GM23338 (cell line): ENCODE measurements at regions not wholly inside any gene's neighbourhood (a gene's known extent, or its start where the extent isn't known, plus 50 kb on each side); places are given as distances from the start of the nearest gene placed in this dataset.

ENCODE experiments used
- ATAC-seq: fragments of 200-7000 bp; cut with Tn5 transposase; 3 replicates; pipeline ENCODE4 v1.9.1; 2020
- DNase-seq: peaks from one replicate; pipeline ENCODE4 v3.0.0-alpha.2; 2015; ENCODE audit warnings: low spot score
- H2AFZ ChIP-seq: fragments of 200-600 bp; sonication (generic); 2 replicates; pipeline ENCODE4 v1.8.0; 2016; ENCODE audit warnings: antibody characterized with exemption, mild to moderate bottlenecking, moderate library complexity
- H3F3A ChIP-seq: fragments of 200-600 bp; sonication (generic); replicated peaks from 2 replicates; pipeline ENCODE4 v1.8.0; 2017; ENCODE audit warnings: antibody characterized with exemption, mixed run types, low read depth
- H3K27ac ChIP-seq: fragments of 200-600 bp; sonication (generic); 2 replicates; pipeline ENCODE4 v1.6.1; 2016; ENCODE audit warnings: low read depth
- H3K27me3 ChIP-seq: fragments of 200-600 bp; sonication (generic); 2 replicates; pipeline ENCODE4 v1.8.0; 2016; ENCODE audit warnings: mild to moderate bottlenecking, mixed run types, moderate library complexity; ENCODE audit not compliant: insufficient read depth
- H3K36me3 ChIP-seq: fragments of 200-600 bp; sonication (generic); 2 replicates; pipeline ENCODE4 v1.8.0; 2016; ENCODE audit warnings: mild to moderate bottlenecking; ENCODE audit not compliant: insufficient read depth
- H3K4me1 ChIP-seq: fragments of 200-600 bp; sonication (generic); 2 replicates; pipeline ENCODE4 v1.8.0; 2016; ENCODE audit warnings: mild to moderate bottlenecking, moderate library complexity; ENCODE audit not compliant: insufficient read depth
- H3K4me2 ChIP-seq: fragments of 200-600 bp; sonication (generic); 2 replicates; pipeline ENCODE4 v1.7.1; 2017; ENCODE audit warnings: mixed run types
- H3K4me3 ChIP-seq: fragments of 200-600 bp; sonication (generic); 2 replicates; pipeline ENCODE4 v1.6.1; 2016; ENCODE audit warnings: mixed run types
- H3K79me2 ChIP-seq: fragments of 200-600 bp; sonication (generic); replicated peaks from 2 replicates; pipeline ENCODE4 v1.8.0; 2017; ENCODE audit warnings: mild to moderate bottlenecking; ENCODE audit not compliant: insufficient read depth
- H3K9me2 ChIP-seq: fragments of 200-600 bp; sonication (generic); 2 replicates; pipeline ENCODE4 v1.8.0; 2017; ENCODE audit not compliant: insufficient read depth
- H4K20me1 ChIP-seq: fragments of 200-600 bp; sonication (generic); replicated peaks from 2 replicates; pipeline ENCODE4 v1.8.0; 2017; ENCODE audit warnings: mild to moderate bottlenecking; ENCODE audit not compliant: insufficient read depth
- H3K27ac Mint-ChIP-seq: 2 replicates; pipeline ENCODE4 v1.8.0; 2020; ENCODE audit warnings: inconsistent platforms, mild to moderate bottlenecking, moderate library complexity, mixed read lengths
- H3K27me3 Mint-ChIP-seq: 3 replicates; pipeline ENCODE4 v1.8.0; 2022; ENCODE audit warnings: low read depth, mild to moderate bottlenecking, moderate library complexity, mixed read lengths, inconsistent platforms; ENCODE audit not compliant: insufficient read depth, poor library complexity
- H3K36me3 Mint-ChIP-seq: 3 replicates; pipeline ENCODE4 v1.8.0; 2021; ENCODE audit warnings: low read depth, mild to moderate bottlenecking, inconsistent platforms, moderate library complexity, mixed read lengths
- H3K4me1 Mint-ChIP-seq: 3 replicates; pipeline ENCODE4 v1.8.0; 2020; ENCODE audit warnings: mild to moderate bottlenecking, inconsistent platforms, mixed read lengths
- H3K4me3 Mint-ChIP-seq: 3 replicates; pipeline ENCODE4 v1.8.0; 2021; ENCODE audit warnings: moderate library complexity, mild to moderate bottlenecking, inconsistent platforms, mixed read lengths
- H3K9me3 Mint-ChIP-seq: 3 replicates; pipeline ENCODE4 v1.8.0; 2020; ENCODE audit warnings: moderate library complexity, mild to moderate bottlenecking, inconsistent platforms, mixed read lengths
- CREB1 ChIP-seq: fragments of 250-450 bp; sonication (Bioruptor Pico); IDR thresholded peaks from 2 replicates; pipeline ENCODE4 v1.5.0; 2020; ENCODE audit warnings: low read depth, mild to moderate bottlenecking, moderate library complexity
- ETS1 ChIP-seq: IDR thresholded peaks from 2 replicates; pipeline ENCODE4 v1.6.1; 2016; ENCODE audit warnings: antibody characterized with exemption
- EZH2 ChIP-seq: fragments of 200-600 bp; sonication (generic); IDR thresholded peaks from one replicate; pipeline ENCODE4 v1.8.0; 2017; ENCODE audit warnings: antibody characterized with exemption, mild to moderate bottlenecking, low read depth; ENCODE audit not compliant: unreplicated experiment
- EZH2phosphoT487 ChIP-seq: fragments of 200-600 bp; sonication (generic); IDR thresholded peaks from one replicate; pipeline ENCODE4 v1.8.1; 2018; ENCODE audit warnings: antibody characterized with exemption; ENCODE audit not compliant: unreplicated experiment
- JUNB ChIP-seq: IDR thresholded peaks from one replicate; pipeline ENCODE4 v1.6.1; 2016; ENCODE audit warnings: antibody characterized with exemption; ENCODE audit not compliant: unreplicated experiment
- NANOG ChIP-seq: IDR thresholded peaks from 2 replicates; pipeline ENCODE4 v1.6.1; 2016; ENCODE audit warnings: antibody characterized with exemption, borderline replicate concordance
- POLR2AphosphoS5 ChIP-seq: IDR thresholded peaks from 2 replicates; pipeline ENCODE4 v1.6.1; 2016; ENCODE audit warnings: antibody characterized with exemption, low read depth
- REST ChIP-seq: IDR thresholded peaks from one replicate; pipeline ENCODE4 v1.6.1; 2018; ENCODE audit warnings: antibody characterized with exemption; ENCODE audit not compliant: unreplicated experiment
- STAT1 ChIP-seq: IDR thresholded peaks from one replicate; pipeline ENCODE4 v1.6.1; 2016; ENCODE audit warnings: antibody characterized with exemption; ENCODE audit not compliant: unreplicated experiment
- ZNF114 ChIP-seq: fragments of 250-450 bp; sonication (Bioruptor Pico); IDR thresholded peaks from 2 replicates; pipeline ENCODE4 v1.5.0; 2020; ENCODE audit warnings: mild to moderate bottlenecking, moderate library complexity
- ZNF331 ChIP-seq: fragments of 250-450 bp; sonication (Bioruptor Pico); IDR thresholded peaks from 2 replicates; pipeline ENCODE4 v1.5.0; 2020; ENCODE audit warnings: low read depth, mild to moderate bottlenecking, moderate library complexity
- TF ChIP-seq, protein P1 (sequence below), 2 experiments: fragments of 200-600 bp in 1 of 2; sonication (generic) in 1 of 2; conservative IDR thresholded peaks; 2 replicates each; pipeline versions ENCODE4 v1.5.1 to v1.6.1; 2016 to 2017; ENCODE audit warnings: antibody characterized with exemption in 2 of 2, low read depth in 2 of 2, mild to moderate bottlenecking in 2 of 2, moderate library complexity in 1 of 2
- TF ChIP-seq, protein P2 (sequence below): fragments of 250-450 bp; sonication (Bioruptor Pico); IDR thresholded peaks from 2 replicates; pipeline ENCODE4 v1.5.0; 2020; ENCODE audit warnings: mild to moderate bottlenecking, moderate library complexity

- H4K20me1 ChIP-seq = no peaks in the 10 kb centered on the region
- no peak overlapping the region for H2AFZ ChIP-seq
- H3K9me2 ChIP-seq = no peaks in the 10 kb centered on the region
- no peak overlapping the region for H3K27ac ChIP-seq
- no peaks in the 10 kb centered on the region for H3K79me2 ChIP-seq
- H3K4me2 ChIP-seq = no peak overlapping the region
- peaks cover 3% of the 10 kb centered on the region for H3K27me3 Mint-ChIP-seq
- H3K36me3 ChIP-seq = no peaks in the 10 kb centered on the region
- no peaks in the 10 kb centered on the region for H3F3A ChIP-seq
- no peak for DNase-seq
- H3K27ac Mint-ChIP-seq = no peak overlapping the region
- H3K36me3 Mint-ChIP-seq = no peaks in the 10 kb centered on the region
- TF ChIP-seq JUNB (no peak), STAT1 (no peak), EZH2phosphoT487 (no peak), CREB1 (CRISPR knock-in tag) (no peak), NANOG (no peak), REST (no peak), ZNF331 (CRISPR knock-in tag) (no peak), ZNF114 (no peak), EZH2 (no peak), POLR2AphosphoS5 (no peak), ETS1 (no peak)
- TF ChIP-seq, protein P1, sequence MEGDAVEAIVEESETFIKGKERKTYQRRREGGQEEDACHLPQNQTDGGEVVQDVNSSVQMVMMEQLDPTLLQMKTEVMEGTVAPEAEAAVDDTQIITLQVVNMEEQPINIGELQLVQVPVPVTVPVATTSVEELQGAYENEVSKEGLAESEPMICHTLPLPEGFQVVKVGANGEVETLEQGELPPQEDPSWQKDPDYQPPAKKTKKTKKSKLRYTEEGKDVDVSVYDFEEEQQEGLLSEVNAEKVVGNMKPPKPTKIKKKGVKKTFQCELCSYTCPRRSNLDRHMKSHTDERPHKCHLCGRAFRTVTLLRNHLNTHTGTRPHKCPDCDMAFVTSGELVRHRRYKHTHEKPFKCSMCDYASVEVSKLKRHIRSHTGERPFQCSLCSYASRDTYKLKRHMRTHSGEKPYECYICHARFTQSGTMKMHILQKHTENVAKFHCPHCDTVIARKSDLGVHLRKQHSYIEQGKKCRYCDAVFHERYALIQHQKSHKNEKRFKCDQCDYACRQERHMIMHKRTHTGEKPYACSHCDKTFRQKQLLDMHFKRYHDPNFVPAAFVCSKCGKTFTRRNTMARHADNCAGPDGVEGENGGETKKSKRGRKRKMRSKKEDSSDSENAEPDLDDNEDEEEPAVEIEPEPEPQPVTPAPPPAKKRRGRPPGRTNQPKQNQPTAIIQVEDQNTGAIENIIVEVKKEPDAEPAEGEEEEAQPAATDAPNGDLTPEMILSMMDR (conservative IDR thresholded peaks at IDR 0.05; ENCODE audit: low read depth in 2 of 2) = no peak
- TF ChIP-seq, protein P2, sequence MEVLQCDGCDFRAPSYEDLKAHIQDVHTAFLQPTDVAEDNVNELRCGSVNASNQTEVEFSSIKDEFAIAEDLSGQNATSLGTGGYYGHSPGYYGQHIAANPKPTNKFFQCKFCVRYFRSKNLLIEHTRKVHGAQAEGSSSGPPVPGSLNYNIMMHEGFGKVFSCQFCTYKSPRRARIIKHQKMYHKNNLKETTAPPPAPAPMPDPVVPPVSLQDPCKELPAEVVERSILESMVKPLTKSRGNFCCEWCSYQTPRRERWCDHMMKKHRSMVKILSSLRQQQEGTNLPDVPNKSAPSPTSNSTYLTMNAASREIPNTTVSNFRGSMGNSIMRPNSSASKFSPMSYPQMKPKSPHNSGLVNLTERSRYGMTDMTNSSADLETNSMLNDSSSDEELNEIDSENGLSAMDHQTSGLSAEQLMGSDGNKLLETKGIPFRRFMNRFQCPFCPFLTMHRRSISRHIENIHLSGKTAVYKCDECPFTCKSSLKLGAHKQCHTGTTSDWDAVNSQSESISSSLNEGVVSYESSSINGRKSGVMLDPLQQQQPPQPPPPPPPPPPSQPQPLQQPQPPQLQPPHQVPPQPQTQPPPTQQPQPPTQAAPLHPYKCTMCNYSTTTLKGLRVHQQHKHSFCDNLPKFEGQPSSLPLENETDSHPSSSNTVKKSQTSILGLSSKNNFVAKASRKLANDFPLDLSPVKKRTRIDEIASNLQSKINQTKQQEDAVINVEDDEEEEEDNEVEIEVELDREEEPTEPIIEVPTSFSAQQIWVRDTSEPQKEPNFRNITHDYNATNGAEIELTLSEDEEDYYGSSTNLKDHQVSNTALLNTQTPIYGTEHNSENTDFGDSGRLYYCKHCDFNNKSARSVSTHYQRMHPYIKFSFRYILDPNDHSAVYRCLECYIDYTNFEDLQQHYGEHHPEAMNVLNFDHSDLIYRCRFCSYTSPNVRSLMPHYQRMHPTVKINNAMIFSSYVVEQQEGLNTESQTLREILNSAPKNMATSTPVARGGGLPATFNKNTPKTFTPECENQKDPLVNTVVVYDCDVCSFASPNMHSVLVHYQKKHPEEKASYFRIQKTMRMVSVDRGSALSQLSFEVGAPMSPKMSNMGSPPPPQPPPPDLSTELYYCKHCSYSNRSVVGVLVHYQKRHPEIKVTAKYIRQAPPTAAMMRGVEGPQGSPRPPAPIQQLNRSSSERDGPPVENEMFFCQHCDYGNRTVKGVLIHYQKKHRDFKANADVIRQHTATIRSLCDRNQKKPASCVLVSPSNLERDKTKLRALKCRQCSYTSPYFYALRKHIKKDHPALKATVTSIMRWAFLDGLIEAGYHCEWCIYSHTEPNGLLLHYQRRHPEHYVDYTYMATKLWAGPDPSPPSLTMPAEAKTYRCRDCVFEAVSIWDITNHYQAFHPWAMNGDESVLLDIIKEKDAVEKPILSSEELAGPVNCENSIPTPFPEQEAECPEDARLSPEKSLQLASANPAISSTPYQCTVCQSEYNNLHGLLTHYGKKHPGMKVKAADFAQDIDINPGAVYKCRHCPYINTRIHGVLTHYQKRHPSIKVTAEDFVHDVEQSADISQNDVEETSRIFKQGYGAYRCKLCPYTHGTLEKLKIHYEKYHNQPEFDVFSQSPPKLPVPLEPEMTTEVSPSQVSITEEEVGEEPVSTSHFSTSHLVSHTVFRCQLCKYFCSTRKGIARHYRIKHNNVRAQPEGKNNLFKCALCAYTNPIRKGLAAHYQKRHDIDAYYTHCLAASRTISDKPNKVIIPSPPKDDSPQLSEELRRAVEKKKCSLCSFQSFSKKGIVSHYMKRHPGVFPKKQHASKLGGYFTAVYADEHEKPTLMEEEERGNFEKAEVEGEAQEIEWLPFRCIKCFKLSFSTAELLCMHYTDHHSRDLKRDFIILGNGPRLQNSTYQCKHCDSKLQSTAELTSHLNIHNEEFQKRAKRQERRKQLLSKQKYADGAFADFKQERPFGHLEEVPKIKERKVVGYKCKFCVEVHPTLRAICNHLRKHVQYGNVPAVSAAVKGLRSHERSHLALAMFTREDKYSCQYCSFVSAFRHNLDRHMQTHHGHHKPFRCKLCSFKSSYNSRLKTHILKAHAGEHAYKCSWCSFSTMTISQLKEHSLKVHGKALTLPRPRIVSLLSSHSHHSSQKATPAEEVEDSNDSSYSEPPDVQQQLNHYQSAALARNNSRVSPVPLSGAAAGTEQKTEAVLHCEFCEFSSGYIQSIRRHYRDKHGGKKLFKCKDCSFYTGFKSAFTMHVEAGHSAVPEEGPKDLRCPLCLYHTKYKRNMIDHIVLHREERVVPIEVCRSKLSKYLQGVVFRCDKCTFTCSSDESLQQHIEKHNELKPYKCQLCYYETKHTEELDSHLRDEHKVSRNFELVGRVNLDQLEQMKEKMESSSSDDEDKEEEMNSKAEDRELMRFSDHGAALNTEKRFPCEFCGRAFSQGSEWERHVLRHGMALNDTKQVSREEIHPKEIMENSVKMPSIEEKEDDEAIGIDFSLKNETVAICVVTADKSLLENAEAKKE (CRISPR knock-in tag) = no peak
- H3K4me1 Mint-ChIP-seq = peaks cover 13% of the 10 kb centered on the region; the same call in 2 of the 3 replicates
- no peak overlapping the region for H3K4me3 ChIP-seq
- no peaks in the 10 kb centered on the region for H3K9me3 Mint-ChIP-seq
- no peak overlapping the region for H3K4me3 Mint-ChIP-seq
- peaks cover 7% of the 10 kb centered on the region; the same call in 1 of the 2 replicates for H3K4me1 ChIP-seq
- H3K27me3 ChIP-seq = no peaks in the 10 kb centered on the region
- no peak for ATAC-seq
These were observed 302.0 kb downstream of the DUSP10 start for GRCh38 chr1:221439747-221440501.
